HCT116 (cell line): ENCODE measurements at regions not wholly inside any gene's neighbourhood (a gene's known extent, or its start where the extent isn't known, plus 50 kb on each side); places are given as distances from the start of the nearest gene placed in this dataset.

ENCODE experiments used
- ATAC-seq: fragments of 200-7000 bp; cut with Tn5 transposase; 2 replicates; pipeline ENCODE4 v1.9.1; 2020; ENCODE audit warnings: mild to moderate bottlenecking, moderate library complexity
- BruUV-seq: library from RNA; stranded (reverse); fragments of 400-500 nt; replicated peaks from 2 replicates; lab custom pipeline; 2021; lab: Mats Ljungman, UMichigan
- CTCF ChIA-PET: fragments of 300-600 bp; sonication (Branson Sonifier 250); formaldehyde crosslinking; loops from one replicate; lab custom pipeline; 2021; ENCODE audit warnings: antibody characterized with exemption; lab: Charles Lee
- POLR2A ChIA-PET: fragments of 300-600, 350-600 bp; sonication (Branson Sonifier 250); formaldehyde crosslinking; loops from one replicate; lab custom pipeline; 2021; ENCODE audit warnings: antibody characterized with exemption; lab: Charles Lee
- RAD21 ChIA-PET, 2 experiments: fragments of 300-600 bp; sonication (Branson Sonifier 250); formaldehyde crosslinking; loops; one replicate each; lab custom pipeline; 2023; ENCODE audit warnings: low total read pairs in 2 of 2; ENCODE audit not compliant: uncharacterized antibody in 2 of 2, unreplicated experiment in 2 of 2, low non-redundant PET in 1 of 2; lab: Charles Lee
- DNase-seq: peaks from one replicate; pipeline ENCODE4 v3.0.0-alpha.2; 2010; ENCODE audit warnings: low read depth, low spot score
- H2AFZ ChIP-seq: fragments of 200-600 bp; shearing (Covaris generic), sonication (generic); 2 replicates; pipeline ENCODE4 v1.6.1; 2017; ENCODE audit warnings: low read depth, mixed run types, mixed read lengths, antibody characterized with exemption, low read length; ENCODE audit not compliant: poor library complexity, severe bottlenecking
- H3K27ac ChIP-seq: 2 replicates; pipeline ENCODE4 v1.5.1; 2012; ENCODE audit warnings: low read depth, low read length
- H3K27me3 ChIP-seq: fragments of 200-600 bp; sonication (generic); 2 replicates; pipeline ENCODE4 v1.6.1; 2016; ENCODE audit warnings: mixed run types, low read length, mixed read lengths; ENCODE audit not compliant: insufficient read depth
- H3K36me3 ChIP-seq, 2 experiments: fragments of 200-500 bp in 1 of 2; fragments of 200-600 bp in 1 of 2; sonication (Bioruptor generic) in 1 of 2; sonication (generic) in 1 of 2; 2 replicates each; pipeline versions ENCODE4 v1.5.1 to v1.6.1; 2014 to 2016; ENCODE audit warnings: low read length in 2 of 2, inconsistent platforms in 1 of 2, mixed read lengths in 1 of 2, mixed run types in 1 of 2; ENCODE audit not compliant: insufficient read depth in 2 of 2, control insufficient read depth in 1 of 2
- H3K4me1 ChIP-seq, 2 experiments: fragments of 200-600 bp in 1 of 2; sonication (generic) in 1 of 2; 2 replicates each; pipeline versions ENCODE4 v1.5.1 to v1.6.1; 2012 to 2017; ENCODE audit warnings: low read length in 2 of 2, inconsistent platforms in 1 of 2, mild to moderate bottlenecking in 1 of 2, mixed read lengths in 1 of 2, mixed run types in 1 of 2, moderate library complexity in 1 of 2; ENCODE audit not compliant: insufficient read depth in 2 of 2, control insufficient read depth in 1 of 2
- H3K4me2 ChIP-seq: fragments of 200-600 bp; sonication (generic); 2 replicates; pipeline ENCODE4 v1.6.1; 2017; ENCODE audit warnings: mixed run types, low read length, mixed read lengths
- H3K4me3 ChIP-seq, 2 experiments: fragments of 200-600 bp in 1 of 2; sonication (generic) in 1 of 2; replicated peaks in 1 of 2; 2 replicates each; pipeline ENCODE4 v1.5.1; 2011 to 2016; ENCODE audit warnings: low read length in 2 of 2, control low read depth in 1 of 2, low read depth in 1 of 2, mild to moderate bottlenecking in 1 of 2, mixed read lengths in 1 of 2, mixed run types in 1 of 2
- H3K79me2 ChIP-seq: fragments of 200-600 bp; sonication (generic); 2 replicates; pipeline ENCODE4 v1.6.1; 2017; ENCODE audit warnings: mild to moderate bottlenecking, mixed run types, low read length, moderate library complexity, mixed read lengths; ENCODE audit not compliant: insufficient read depth
- H3K9ac ChIP-seq: fragments of 200-600 bp; sonication (generic); 2 replicates; pipeline ENCODE4 v1.6.1; 2016; ENCODE audit warnings: low read length, mixed read lengths
- H3K9me2 ChIP-seq: fragments of 200-600 bp; sonication (generic), shearing (Covaris generic); 2 replicates; pipeline ENCODE4 v1.6.1; 2017; ENCODE audit warnings: mixed run types, mild to moderate bottlenecking, moderate library complexity; ENCODE audit not compliant: insufficient read depth
- H3K9me3 ChIP-seq, 2 experiments: fragments of 200-500 bp in 1 of 2; fragments of 200-600 bp in 1 of 2; sonication (Bioruptor generic) in 1 of 2; sonication (generic) in 1 of 2; 2 replicates each; pipeline ENCODE4 v1.6.1; 2014 to 2017; ENCODE audit warnings: low read length in 2 of 2, mixed read lengths in 2 of 2, inconsistent platforms in 1 of 2, low read depth in 1 of 2, mild to moderate bottlenecking in 1 of 2, mixed run types in 1 of 2, moderate library complexity in 1 of 2; ENCODE audit not compliant: control insufficient read depth in 1 of 2, insufficient read depth in 1 of 2
- H4K20me1 ChIP-seq: fragments of 200-600 bp; sonication (generic), shearing (Covaris generic); 2 replicates; pipeline ENCODE4 v1.6.1; 2017; ENCODE audit warnings: mixed run types, mild to moderate bottlenecking, moderate library complexity; ENCODE audit not compliant: insufficient read depth
- ATF3 ChIP-seq: IDR thresholded peaks from 2 replicates; pipeline ENCODE4 v1.6.1; 2012
- CBX3 ChIP-seq: IDR thresholded peaks from 2 replicates; pipeline ENCODE4 v1.6.1; 2012; ENCODE audit warnings: low read depth
- CEBPB ChIP-seq: IDR thresholded peaks from 2 replicates; pipeline ENCODE4 v1.6.1; 2012; ENCODE audit warnings: low read depth
- EGR1 ChIP-seq: IDR thresholded peaks from 2 replicates; pipeline ENCODE4 v1.6.1; 2012; ENCODE audit warnings: low read depth
- EZH2 ChIP-seq: fragments of 200-600 bp; sonication (generic); IDR thresholded peaks from 2 replicates; pipeline ENCODE4 v1.6.1; 2017; ENCODE audit warnings: antibody characterized with exemption, mixed run types
- EZH2phosphoT487 ChIP-seq: fragments of 200-600 bp; IDR thresholded peaks from 2 replicates; pipeline ENCODE4 v1.6.1; 2018; ENCODE audit warnings: antibody characterized with exemption, borderline replicate concordance
- FOSL1 ChIP-seq: IDR thresholded peaks from 2 replicates; pipeline ENCODE4 v1.6.1; 2012; ENCODE audit warnings: low read depth
- JUND ChIP-seq: IDR thresholded peaks from 2 replicates; pipeline ENCODE4 v1.6.1; 2012
- MAX ChIP-seq: IDR thresholded peaks from 2 replicates; pipeline ENCODE4 v1.6.1; 2012
- POLR2AphosphoS5 ChIP-seq: IDR thresholded peaks from 2 replicates; pipeline ENCODE4 v1.6.1; 2011; ENCODE audit warnings: mild to moderate bottlenecking, low read depth, low read length, moderate library complexity
- RAD21 ChIP-seq: IDR thresholded peaks from 2 replicates; pipeline ENCODE4 v1.6.1; 2012; ENCODE audit warnings: low read depth, mild to moderate bottlenecking
- SIN3A ChIP-seq: IDR thresholded peaks from 2 replicates; pipeline ENCODE4 v1.6.1; 2012; ENCODE audit warnings: low read depth
- SP1 ChIP-seq: IDR thresholded peaks from 2 replicates; pipeline ENCODE4 v1.6.1; 2012; ENCODE audit warnings: low read depth
- SRF ChIP-seq: IDR thresholded peaks from 2 replicates; pipeline ENCODE4 v1.6.1; 2012; ENCODE audit warnings: low read depth
- TCF7L2 ChIP-seq: IDR thresholded peaks from 2 replicates; pipeline ENCODE4 v1.7.0; 2011; ENCODE audit warnings: borderline replicate concordance, inconsistent platforms; ENCODE audit not compliant: insufficient read depth, insufficient read length; ENCODE audit errors: extremely low read depth
- YY1 ChIP-seq: IDR thresholded peaks from 2 replicates; pipeline ENCODE4 v1.6.1; 2011; ENCODE audit warnings: low read length, low read depth, moderate library complexity, mild to moderate bottlenecking; ENCODE audit not compliant: insufficient replicate concordance; ENCODE audit errors: extremely low read depth
- ZBTB33 ChIP-seq: IDR thresholded peaks from 2 replicates; pipeline ENCODE4 v1.6.1; 2011; ENCODE audit warnings: mild to moderate bottlenecking, low read length, moderate library complexity; ENCODE audit not compliant: insufficient replicate concordance; ENCODE audit errors: extremely low read depth
- ZNF274 ChIP-seq: fragments of 200-500 bp; sonication (Bioruptor generic); IDR thresholded peaks from 2 replicates; pipeline ENCODE4 v1.6.1; 2014; ENCODE audit warnings: mild to moderate bottlenecking, low read depth, low read length, inconsistent platforms
- intact Hi-C: fragments of 100-400 bp; cut with micrococcal nuclease; formaldehyde crosslinking; loops from 2 replicates; pipeline ENCODE4 v1.10.0; 2022
- TF ChIP-seq, protein P1 (sequence below), 3 experiments: fragments of 200-600 bp in 1 of 3; sonication (generic) in 1 of 3; IDR thresholded peaks in 2 of 3; conservative IDR thresholded peaks in 1 of 3; 2 replicates each; pipeline ENCODE4 v1.5.1; 2012 to 2017; ENCODE audit warnings: low read depth in 2 of 3, low read length in 2 of 3, antibody characterized with exemption in 1 of 3, borderline replicate concordance in 1 of 3, control low read depth in 1 of 3, mild to moderate bottlenecking in 1 of 3, mixed read lengths in 1 of 3, mixed run types in 1 of 3, moderate library complexity in 1 of 3; ENCODE audit not compliant: insufficient read depth in 1 of 3

GRCh38 chr16:9185381-9185780 is 93.9 kb downstream of the HAPSTR1 start:
- H3K4me3 ChIP-seq = no peak overlapping the region
- H3K79me2 ChIP-seq = no peaks in the 10 kb centered on the region
- ChIA-PET RAD21 (no interaction called here), CTCF (no interaction called here), POLR2A (no interaction called here)
- no peak overlapping the region for H2AFZ ChIP-seq
- H3K9me3 ChIP-seq = no peaks in the 10 kb centered on the region
- no peak overlapping the region for H3K4me2 ChIP-seq
- H3K27ac ChIP-seq = no peak overlapping the region
- no peaks in the 10 kb centered on the region for H3K4me1 ChIP-seq
- peaks cover 20% of the 10 kb centered on the region; the same call in 1 of the 2 replicates for H3K27me3 ChIP-seq
- no peak for ATAC-seq
- no TSS peak for BruUV-seq
- no peaks in the 10 kb centered on the region for H4K20me1 ChIP-seq
- no peak overlapping the region for H3K9ac ChIP-seq
- no peaks in the 10 kb centered on the region for H3K9me2 ChIP-seq
- H3K36me3 ChIP-seq = no peaks in the 10 kb centered on the region
- no peak for TF ChIP-seq SRF
- no peak for TF ChIP-seq POLR2AphosphoS5
- no peak for TF ChIP-seq JUND
- TF ChIP-seq CEBPB = no peak
- no peak for TF ChIP-seq ZBTB33
- TF ChIP-seq ZNF274 = no peak
- no peak for TF ChIP-seq MAX
- TF ChIP-seq TCF7L2 = no peak
- TF ChIP-seq RAD21 = no peak
- no peak for TF ChIP-seq YY1
- TF ChIP-seq, protein P1, sequence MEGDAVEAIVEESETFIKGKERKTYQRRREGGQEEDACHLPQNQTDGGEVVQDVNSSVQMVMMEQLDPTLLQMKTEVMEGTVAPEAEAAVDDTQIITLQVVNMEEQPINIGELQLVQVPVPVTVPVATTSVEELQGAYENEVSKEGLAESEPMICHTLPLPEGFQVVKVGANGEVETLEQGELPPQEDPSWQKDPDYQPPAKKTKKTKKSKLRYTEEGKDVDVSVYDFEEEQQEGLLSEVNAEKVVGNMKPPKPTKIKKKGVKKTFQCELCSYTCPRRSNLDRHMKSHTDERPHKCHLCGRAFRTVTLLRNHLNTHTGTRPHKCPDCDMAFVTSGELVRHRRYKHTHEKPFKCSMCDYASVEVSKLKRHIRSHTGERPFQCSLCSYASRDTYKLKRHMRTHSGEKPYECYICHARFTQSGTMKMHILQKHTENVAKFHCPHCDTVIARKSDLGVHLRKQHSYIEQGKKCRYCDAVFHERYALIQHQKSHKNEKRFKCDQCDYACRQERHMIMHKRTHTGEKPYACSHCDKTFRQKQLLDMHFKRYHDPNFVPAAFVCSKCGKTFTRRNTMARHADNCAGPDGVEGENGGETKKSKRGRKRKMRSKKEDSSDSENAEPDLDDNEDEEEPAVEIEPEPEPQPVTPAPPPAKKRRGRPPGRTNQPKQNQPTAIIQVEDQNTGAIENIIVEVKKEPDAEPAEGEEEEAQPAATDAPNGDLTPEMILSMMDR (IDR thresholded peaks at IDR 0.05 in 2 of 3, conservative IDR thresholded peaks at IDR 0.05 in 1 of 3; ENCODE audit: borderline replicate concordance in 1 of 3, insufficient read depth in 1 of 3, low read depth in 2 of 3, low read length in 2 of 3) = no peak
- TF ChIP-seq ATF3 = no peak
- no peak for TF ChIP-seq FOSL1
- TF ChIP-seq EZH2phosphoT487 = no peak
- no peak for TF ChIP-seq EZH2
- TF ChIP-seq SP1 = no peak
- no peak for TF ChIP-seq SIN3A
- no peak for TF ChIP-seq EGR1
- TF ChIP-seq CBX3 = no peak
- intact Hi-C loops = no loop called here
- no peak for DNase-seq
